Right atrium auricular region (tissue), 2 donors: ENCODE measurements at regions not wholly inside any gene's neighbourhood (a gene's known extent, or its start where the extent isn't known, plus 50 kb on each side); places are given as distances from the start of the nearest gene placed in this dataset.

Source experiments
- DNase-seq: peaks from one replicate; pipeline ENCODE4 v3.0.0-alpha.2; 2019; ENCODE audit warnings: low spot score
- H3K27ac ChIP-seq, 2 donors: fragments of 200-600 bp; sonication (generic); 1 replicate in 1 of 2; 2 replicates in 1 of 2; pipeline ENCODE4 v1.5.1; 2016 to 2019
- H3K27me3 ChIP-seq, 2 donors: fragments of 200-600 bp; sonication (generic); one replicate each; pipeline versions ENCODE4 v1.5.1 to v1.6.0; 2017 to 2019
- H3K36me3 ChIP-seq: fragments of 200-600 bp; sonication (generic); one replicate; pipeline ENCODE4 v1.5.1; 2016
- H3K4me1 ChIP-seq, 2 donors: fragments of 200-600 bp; sonication (generic); one replicate each; pipeline versions ENCODE4 v1.5.1 to v1.6.0; 2017 to 2019
- H3K4me3 ChIP-seq, 2 donors: fragments of 200-600 bp; sonication (generic); 1 replicate in 1 of 2; 2 replicates in 1 of 2; pipeline ENCODE4 v1.5.1; 2017 to 2019; ENCODE audit warnings: mild to moderate bottlenecking in 1 of 2, moderate library complexity in 1 of 2
- H3K9me3 ChIP-seq, 2 donors: fragments of 200-600 bp; sonication (generic); one replicate each; pipeline ENCODE4 v1.5.1; 2019
- TF ChIP-seq, protein P1 (sequence below), 2 donors: fragments of 200-600 bp; sonication (generic); IDR thresholded peaks; one replicate each; pipeline ENCODE4 v1.5.1; 2019; ENCODE audit warnings: antibody characterized with exemption in 2 of 2

- no peak overlapping the region for H3K27ac ChIP-seq
- peak; percentile 46 for DNase-seq
- H3K27me3 ChIP-seq = no peaks in the 10 kb centered on the region
- H3K36me3 ChIP-seq = no peaks in the 10 kb centered on the region
- TF ChIP-seq, protein P1, sequence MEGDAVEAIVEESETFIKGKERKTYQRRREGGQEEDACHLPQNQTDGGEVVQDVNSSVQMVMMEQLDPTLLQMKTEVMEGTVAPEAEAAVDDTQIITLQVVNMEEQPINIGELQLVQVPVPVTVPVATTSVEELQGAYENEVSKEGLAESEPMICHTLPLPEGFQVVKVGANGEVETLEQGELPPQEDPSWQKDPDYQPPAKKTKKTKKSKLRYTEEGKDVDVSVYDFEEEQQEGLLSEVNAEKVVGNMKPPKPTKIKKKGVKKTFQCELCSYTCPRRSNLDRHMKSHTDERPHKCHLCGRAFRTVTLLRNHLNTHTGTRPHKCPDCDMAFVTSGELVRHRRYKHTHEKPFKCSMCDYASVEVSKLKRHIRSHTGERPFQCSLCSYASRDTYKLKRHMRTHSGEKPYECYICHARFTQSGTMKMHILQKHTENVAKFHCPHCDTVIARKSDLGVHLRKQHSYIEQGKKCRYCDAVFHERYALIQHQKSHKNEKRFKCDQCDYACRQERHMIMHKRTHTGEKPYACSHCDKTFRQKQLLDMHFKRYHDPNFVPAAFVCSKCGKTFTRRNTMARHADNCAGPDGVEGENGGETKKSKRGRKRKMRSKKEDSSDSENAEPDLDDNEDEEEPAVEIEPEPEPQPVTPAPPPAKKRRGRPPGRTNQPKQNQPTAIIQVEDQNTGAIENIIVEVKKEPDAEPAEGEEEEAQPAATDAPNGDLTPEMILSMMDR (IDR thresholded peaks at IDR 0.05) = no peak
- no peaks in the 10 kb centered on the region for H3K9me3 ChIP-seq
- no peak overlapping the region for H3K4me3 ChIP-seq
- H3K4me1 ChIP-seq = peaks cover 0 to 10% of the 10 kb centered on the region in 2 donors
Measured at GRCh38 chrX:68941385-68941952, 112.6 kb downstream of the EFNB1 start.

DNA sequence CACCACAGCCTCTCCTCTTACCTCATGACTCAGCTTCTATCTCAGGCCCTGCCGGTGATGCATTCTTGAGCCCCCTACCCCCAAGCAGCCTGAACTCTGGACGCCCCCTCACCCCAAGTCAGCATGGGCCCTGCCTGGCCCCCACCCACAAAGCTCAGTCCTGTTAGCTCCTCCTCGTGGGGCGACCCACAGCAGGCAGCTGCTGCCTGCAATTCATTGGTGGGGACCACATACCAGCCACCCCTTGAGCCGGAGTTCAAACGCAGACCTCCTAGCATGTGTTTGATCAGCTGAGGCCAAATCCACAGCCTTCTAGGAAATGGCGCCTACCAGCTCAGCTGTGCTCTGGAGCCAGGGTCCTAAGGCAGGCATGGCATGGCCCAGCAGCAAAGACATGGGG, 111.8 kb downstream of the EFNB1 start:
- no peak overlapping the region for H3K27ac ChIP-seq
- peaks cover 0 to 10% of the 10 kb centered on the region in 2 donors for H3K4me1 ChIP-seq
- no peak overlapping the region for H3K4me3 ChIP-seq
- no peaks in the 10 kb centered on the region for H3K36me3 ChIP-seq
- TF ChIP-seq, protein P1 (IDR thresholded peaks at IDR 0.05) = no peak
- peak; percentile 46 for DNase-seq
- H3K27me3 ChIP-seq = no peaks in the 10 kb centered on the region
- no peaks in the 10 kb centered on the region for H3K9me3 ChIP-seq

GRCh38 chrX:68939868-68940267, 111.0 kb downstream of the EFNB1 start:
- TF ChIP-seq, protein P1 (IDR thresholded peaks at IDR 0.05) = no peak

DNA sequence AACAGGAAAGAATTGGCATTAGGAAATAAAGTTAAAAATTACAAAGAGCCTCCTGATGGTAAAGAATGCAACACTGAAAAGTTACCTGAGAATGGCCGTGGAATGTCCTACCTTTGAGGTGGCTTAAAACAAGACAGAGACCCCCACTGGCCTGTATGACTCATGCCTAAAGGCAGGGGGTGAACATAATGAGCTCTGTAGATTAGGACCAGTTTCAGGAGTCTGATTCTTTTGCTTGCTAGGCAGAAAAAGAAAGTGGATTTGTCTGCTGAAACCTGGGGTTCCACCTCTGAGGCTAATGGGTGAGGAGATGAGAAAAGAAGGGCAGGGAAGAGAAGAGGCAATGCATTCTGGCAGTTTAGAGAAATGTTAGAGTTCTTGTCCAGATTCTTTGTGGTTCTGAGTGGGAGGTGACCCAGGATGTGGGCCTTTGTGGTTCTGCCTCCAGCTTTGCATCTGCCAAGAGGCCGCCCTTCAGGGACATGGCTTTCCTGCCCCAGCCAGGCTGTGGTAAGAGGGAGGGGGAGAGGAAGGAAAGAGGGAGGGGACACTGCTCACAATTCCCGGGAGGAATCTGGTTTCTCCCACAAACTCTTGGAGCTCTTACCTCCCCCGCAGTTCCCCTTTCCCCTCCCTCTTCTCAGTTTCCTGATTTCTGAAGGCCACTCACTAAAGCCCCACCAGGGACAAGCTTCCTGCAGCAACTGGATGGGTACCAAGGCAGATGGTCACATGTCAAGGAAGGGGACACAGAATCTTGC, 109.6 kb downstream of the EFNB1 start:
- peak; percentile 58 for DNase-seq
- Histone ChIP-seq H3K4me3 (no peak overlapping the region), H3K9me3 (no peaks in the 10 kb centered on the region), H3K27ac (peak overlapping the region in 1 of 2 donors; percentile 8), H3K36me3 (no peaks in the 10 kb centered on the region), H3K4me1 (peaks cover 0 to 10% of the 10 kb centered on the region in 2 donors), H3K27me3 (no peaks in the 10 kb centered on the region)
- TF ChIP-seq, protein P1 (IDR thresholded peaks at IDR 0.05) = no peak

More at GRCh38 chrX:68939868-68940267, 111.0 kb downstream of the EFNB1 start:
- no peaks in the 10 kb centered on the region for H3K36me3 ChIP-seq
- peaks cover 0 to 10% of the 10 kb centered on the region in 2 donors for H3K4me1 ChIP-seq
- H3K9me3 ChIP-seq = no peaks in the 10 kb centered on the region
- H3K4me3 ChIP-seq = no peak overlapping the region
- DNase-seq = peak; percentile 26
- H3K27ac ChIP-seq = no peak overlapping the region
- H3K27me3 ChIP-seq = no peaks in the 10 kb centered on the region

- Histone ChIP-seq H3K4me3 (no peak overlapping the region), H3K36me3 (no peaks in the 10 kb centered on the region), H3K27ac (no peak overlapping the region), H3K4me1 (peaks cover 0 to 10% of the 10 kb centered on the region in 2 donors), H3K27me3 (no peaks in the 10 kb centered on the region), H3K9me3 (no peaks in the 10 kb centered on the region)
- TF ChIP-seq, protein P1 (IDR thresholded peaks at IDR 0.05) = no peak
- no peak for DNase-seq
Measured at GRCh38 chrX:68937581-68937980, 108.8 kb downstream of the EFNB1 start.
